ENCODE measurements at regions not wholly inside any gene's neighbourhood (a gene's known extent, or its start where the extent isn't known, plus 50 kb on each side); places are given as distances from the start of the nearest gene placed in this dataset.

DNA sequence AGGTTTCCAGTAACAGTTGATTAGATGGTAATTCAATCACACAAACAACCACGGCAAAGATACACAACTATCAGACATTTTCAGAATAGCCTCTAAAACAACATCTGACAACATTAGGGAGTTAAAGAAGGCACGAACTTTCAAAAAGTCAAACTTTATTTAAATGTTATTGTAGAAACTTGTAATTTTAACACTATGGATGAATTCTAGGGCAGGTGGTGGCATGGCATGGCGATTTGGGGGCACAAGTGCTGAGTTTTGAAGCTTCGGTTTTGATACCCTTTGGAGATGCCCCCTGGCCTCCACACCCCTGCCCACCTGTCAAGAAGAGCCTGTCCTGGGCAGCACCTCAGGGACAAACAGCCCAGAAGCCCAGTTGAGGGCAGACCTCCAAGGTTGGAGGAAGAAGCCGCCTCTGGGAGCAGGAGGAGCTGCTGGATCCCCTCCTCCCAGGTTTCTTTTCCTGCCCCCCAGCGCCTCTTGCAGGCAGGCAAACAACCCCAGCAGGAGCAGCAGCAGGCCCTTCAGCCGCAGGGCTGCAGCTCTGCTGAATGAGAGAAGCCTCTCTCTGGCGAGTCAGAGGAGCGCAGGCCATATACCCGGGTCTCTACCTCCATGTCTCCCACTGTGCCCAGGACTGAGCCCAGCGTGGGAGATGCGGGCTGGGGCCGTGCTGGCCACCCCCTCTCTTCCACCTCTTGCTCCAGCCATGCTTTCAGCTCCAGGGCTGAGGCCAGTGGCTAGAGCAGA, 102.1 kb upstream of the IGLL5 start:
- TF ChIP-seq, protein P1, sequence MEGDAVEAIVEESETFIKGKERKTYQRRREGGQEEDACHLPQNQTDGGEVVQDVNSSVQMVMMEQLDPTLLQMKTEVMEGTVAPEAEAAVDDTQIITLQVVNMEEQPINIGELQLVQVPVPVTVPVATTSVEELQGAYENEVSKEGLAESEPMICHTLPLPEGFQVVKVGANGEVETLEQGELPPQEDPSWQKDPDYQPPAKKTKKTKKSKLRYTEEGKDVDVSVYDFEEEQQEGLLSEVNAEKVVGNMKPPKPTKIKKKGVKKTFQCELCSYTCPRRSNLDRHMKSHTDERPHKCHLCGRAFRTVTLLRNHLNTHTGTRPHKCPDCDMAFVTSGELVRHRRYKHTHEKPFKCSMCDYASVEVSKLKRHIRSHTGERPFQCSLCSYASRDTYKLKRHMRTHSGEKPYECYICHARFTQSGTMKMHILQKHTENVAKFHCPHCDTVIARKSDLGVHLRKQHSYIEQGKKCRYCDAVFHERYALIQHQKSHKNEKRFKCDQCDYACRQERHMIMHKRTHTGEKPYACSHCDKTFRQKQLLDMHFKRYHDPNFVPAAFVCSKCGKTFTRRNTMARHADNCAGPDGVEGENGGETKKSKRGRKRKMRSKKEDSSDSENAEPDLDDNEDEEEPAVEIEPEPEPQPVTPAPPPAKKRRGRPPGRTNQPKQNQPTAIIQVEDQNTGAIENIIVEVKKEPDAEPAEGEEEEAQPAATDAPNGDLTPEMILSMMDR (IDR thresholded peaks at IDR 0.05) = no peak
- TF ChIP-seq POLR2AphosphoS5 (IDR thresholded peaks at IDR 0.05) = no peak
- TF ChIP-seq EP300 (IDR thresholded peaks at IDR 0.05) = no peak
- TF ChIP-seq POLR2A (IDR thresholded peaks at IDR 0.05) = no peak
